GM23338 (cell line): ENCODE measurements at regions not wholly inside any gene's neighbourhood (a gene's known extent, or its start where the extent isn't known, plus 50 kb on each side); places are given as distances from the start of the nearest gene placed in this dataset.
A peak's percentile ranks its signal among the peaks of the same experiment; 100 is the strongest.

Experiments
- ATAC-seq: fragments of 200-7000 bp; cut with Tn5 transposase; 3 replicates; pipeline ENCODE4 v1.9.1; 2020
- DNase-seq: peaks from one replicate; pipeline ENCODE4 v3.0.0-alpha.2; 2015; ENCODE audit warnings: low spot score
- H2AFZ ChIP-seq: fragments of 200-600 bp; sonication (generic); 2 replicates; pipeline ENCODE4 v1.8.0; 2016; ENCODE audit warnings: antibody characterized with exemption, mild to moderate bottlenecking, moderate library complexity
- H3F3A ChIP-seq: fragments of 200-600 bp; sonication (generic); replicated peaks from 2 replicates; pipeline ENCODE4 v1.8.0; 2017; ENCODE audit warnings: antibody characterized with exemption, mixed run types, low read depth
- H3K27ac ChIP-seq: fragments of 200-600 bp; sonication (generic); 2 replicates; pipeline ENCODE4 v1.6.1; 2016; ENCODE audit warnings: low read depth
- H3K27me3 ChIP-seq: fragments of 200-600 bp; sonication (generic); 2 replicates; pipeline ENCODE4 v1.8.0; 2016; ENCODE audit warnings: mild to moderate bottlenecking, mixed run types, moderate library complexity; ENCODE audit not compliant: insufficient read depth
- H3K36me3 ChIP-seq: fragments of 200-600 bp; sonication (generic); 2 replicates; pipeline ENCODE4 v1.8.0; 2016; ENCODE audit warnings: mild to moderate bottlenecking; ENCODE audit not compliant: insufficient read depth
- H3K4me1 ChIP-seq: fragments of 200-600 bp; sonication (generic); 2 replicates; pipeline ENCODE4 v1.8.0; 2016; ENCODE audit warnings: mild to moderate bottlenecking, moderate library complexity; ENCODE audit not compliant: insufficient read depth
- H3K4me2 ChIP-seq: fragments of 200-600 bp; sonication (generic); 2 replicates; pipeline ENCODE4 v1.7.1; 2017; ENCODE audit warnings: mixed run types
- H3K4me3 ChIP-seq: fragments of 200-600 bp; sonication (generic); 2 replicates; pipeline ENCODE4 v1.6.1; 2016; ENCODE audit warnings: mixed run types
- H3K79me2 ChIP-seq: fragments of 200-600 bp; sonication (generic); replicated peaks from 2 replicates; pipeline ENCODE4 v1.8.0; 2017; ENCODE audit warnings: mild to moderate bottlenecking; ENCODE audit not compliant: insufficient read depth
- H3K9me2 ChIP-seq: fragments of 200-600 bp; sonication (generic); 2 replicates; pipeline ENCODE4 v1.8.0; 2017; ENCODE audit not compliant: insufficient read depth
- H4K20me1 ChIP-seq: fragments of 200-600 bp; sonication (generic); replicated peaks from 2 replicates; pipeline ENCODE4 v1.8.0; 2017; ENCODE audit warnings: mild to moderate bottlenecking; ENCODE audit not compliant: insufficient read depth
- H3K27ac Mint-ChIP-seq: 2 replicates; pipeline ENCODE4 v1.8.0; 2020; ENCODE audit warnings: inconsistent platforms, mild to moderate bottlenecking, moderate library complexity, mixed read lengths
- H3K27me3 Mint-ChIP-seq: 3 replicates; pipeline ENCODE4 v1.8.0; 2022; ENCODE audit warnings: low read depth, mild to moderate bottlenecking, moderate library complexity, mixed read lengths, inconsistent platforms; ENCODE audit not compliant: insufficient read depth, poor library complexity
- H3K36me3 Mint-ChIP-seq: 3 replicates; pipeline ENCODE4 v1.8.0; 2021; ENCODE audit warnings: low read depth, mild to moderate bottlenecking, inconsistent platforms, moderate library complexity, mixed read lengths
- H3K4me1 Mint-ChIP-seq: 3 replicates; pipeline ENCODE4 v1.8.0; 2020; ENCODE audit warnings: mild to moderate bottlenecking, inconsistent platforms, mixed read lengths
- H3K4me3 Mint-ChIP-seq: 3 replicates; pipeline ENCODE4 v1.8.0; 2021; ENCODE audit warnings: moderate library complexity, mild to moderate bottlenecking, inconsistent platforms, mixed read lengths
- H3K9me3 Mint-ChIP-seq: 3 replicates; pipeline ENCODE4 v1.8.0; 2020; ENCODE audit warnings: moderate library complexity, mild to moderate bottlenecking, inconsistent platforms, mixed read lengths
- CREB1 ChIP-seq: fragments of 250-450 bp; sonication (Bioruptor Pico); IDR thresholded peaks from 2 replicates; pipeline ENCODE4 v1.5.0; 2020; ENCODE audit warnings: low read depth, mild to moderate bottlenecking, moderate library complexity
- EZH2 ChIP-seq: fragments of 200-600 bp; sonication (generic); IDR thresholded peaks from one replicate; pipeline ENCODE4 v1.8.0; 2017; ENCODE audit warnings: antibody characterized with exemption, mild to moderate bottlenecking, low read depth; ENCODE audit not compliant: unreplicated experiment
- NANOG ChIP-seq: IDR thresholded peaks from 2 replicates; pipeline ENCODE4 v1.6.1; 2016; ENCODE audit warnings: antibody characterized with exemption, borderline replicate concordance
- ZNF114 ChIP-seq: fragments of 250-450 bp; sonication (Bioruptor Pico); IDR thresholded peaks from 2 replicates; pipeline ENCODE4 v1.5.0; 2020; ENCODE audit warnings: mild to moderate bottlenecking, moderate library complexity
- ZNF462 ChIP-seq: fragments of 250-450 bp; sonication (Bioruptor Pico); IDR thresholded peaks from 2 replicates; pipeline ENCODE4 v1.5.0; 2020; ENCODE audit warnings: mild to moderate bottlenecking, moderate library complexity
- TF ChIP-seq, protein P1 (sequence below): IDR thresholded peaks from one replicate; pipeline ENCODE4 v1.6.1; 2018; ENCODE audit warnings: antibody characterized with exemption; ENCODE audit not compliant: unreplicated experiment

DNA sequence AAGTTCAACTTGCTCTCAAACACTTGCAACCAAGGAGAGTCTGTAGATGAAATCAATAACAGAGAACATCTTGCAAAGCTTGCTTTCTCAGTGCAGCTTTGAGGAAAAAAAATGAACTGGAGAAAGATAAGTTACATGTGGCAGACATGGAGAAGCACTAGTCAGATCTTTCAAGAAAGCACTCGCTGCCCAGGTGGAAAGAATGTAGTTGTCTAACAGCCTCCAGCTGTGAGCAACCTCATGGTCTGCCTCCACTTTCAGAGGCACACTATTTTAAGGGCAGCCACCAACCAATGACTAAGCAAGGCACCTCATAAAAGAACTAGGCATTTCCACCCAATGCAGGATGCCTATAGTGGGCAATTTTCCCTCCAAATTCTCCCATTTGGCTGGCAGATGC is 125.4 kb upstream of the CPNE4 start:
- Histone ChIP-seq H3K79me2 (no peaks in the 10 kb centered on the region), H3K9me2 (0 out of 2 replicates have a peak, but pooled peaks cover 8% of the 10 kb centered on the region), H2AFZ (no peak overlapping the region), H4K20me1 (no peaks in the 10 kb centered on the region), H3K4me3 (no peak overlapping the region), H3K27ac (no peak overlapping the region), H3K4me1 (no peaks in the 10 kb centered on the region), H3K4me2 (no peak overlapping the region), H3K36me3 (no peaks in the 10 kb centered on the region), H3K27me3 (no peaks in the 10 kb centered on the region), H3F3A (no peaks in the 10 kb centered on the region)
- Mint-ChIP-seq H3K4me1 (peaks cover 2% of the 10 kb centered on the region; the same call in 2 of the 3 replicates), H3K4me3 (no peak overlapping the region), H3K27ac (no peak overlapping the region), H3K36me3 (no peaks in the 10 kb centered on the region), H3K27me3 (peaks cover 2% of the 10 kb centered on the region), H3K9me3 (no peaks in the 10 kb centered on the region)
- TF ChIP-seq, protein P1, sequence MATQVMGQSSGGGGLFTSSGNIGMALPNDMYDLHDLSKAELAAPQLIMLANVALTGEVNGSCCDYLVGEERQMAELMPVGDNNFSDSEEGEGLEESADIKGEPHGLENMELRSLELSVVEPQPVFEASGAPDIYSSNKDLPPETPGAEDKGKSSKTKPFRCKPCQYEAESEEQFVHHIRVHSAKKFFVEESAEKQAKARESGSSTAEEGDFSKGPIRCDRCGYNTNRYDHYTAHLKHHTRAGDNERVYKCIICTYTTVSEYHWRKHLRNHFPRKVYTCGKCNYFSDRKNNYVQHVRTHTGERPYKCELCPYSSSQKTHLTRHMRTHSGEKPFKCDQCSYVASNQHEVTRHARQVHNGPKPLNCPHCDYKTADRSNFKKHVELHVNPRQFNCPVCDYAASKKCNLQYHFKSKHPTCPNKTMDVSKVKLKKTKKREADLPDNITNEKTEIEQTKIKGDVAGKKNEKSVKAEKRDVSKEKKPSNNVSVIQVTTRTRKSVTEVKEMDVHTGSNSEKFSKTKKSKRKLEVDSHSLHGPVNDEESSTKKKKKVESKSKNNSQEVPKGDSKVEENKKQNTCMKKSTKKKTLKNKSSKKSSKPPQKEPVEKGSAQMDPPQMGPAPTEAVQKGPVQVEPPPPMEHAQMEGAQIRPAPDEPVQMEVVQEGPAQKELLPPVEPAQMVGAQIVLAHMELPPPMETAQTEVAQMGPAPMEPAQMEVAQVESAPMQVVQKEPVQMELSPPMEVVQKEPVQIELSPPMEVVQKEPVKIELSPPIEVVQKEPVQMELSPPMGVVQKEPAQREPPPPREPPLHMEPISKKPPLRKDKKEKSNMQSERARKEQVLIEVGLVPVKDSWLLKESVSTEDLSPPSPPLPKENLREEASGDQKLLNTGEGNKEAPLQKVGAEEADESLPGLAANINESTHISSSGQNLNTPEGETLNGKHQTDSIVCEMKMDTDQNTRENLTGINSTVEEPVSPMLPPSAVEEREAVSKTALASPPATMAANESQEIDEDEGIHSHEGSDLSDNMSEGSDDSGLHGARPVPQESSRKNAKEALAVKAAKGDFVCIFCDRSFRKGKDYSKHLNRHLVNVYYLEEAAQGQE, result no peak
- TF ChIP-seq EZH2, result no peak
- TF ChIP-seq ZNF114, result no peak
- TF ChIP-seq ZNF462 (CRISPR knock-in tag), result no peak
- TF ChIP-seq CREB1 (CRISPR knock-in tag), result no peak
- TF ChIP-seq NANOG, result no peak
- DNase-seq (peak; percentile 7), ATAC-seq (no peak)
